Adrenal gland (tissue), 5 donors: ENCODE measurements at regions not wholly inside any gene's neighbourhood (a gene's known extent, or its start where the extent isn't known, plus 50 kb on each side); places are given as distances from the start of the nearest gene placed in this dataset.

Source experiments
- CTCF ChIP-seq, 6 experiments: fragments of 450-650 bp in 4 of 6; fragments of 200-600 bp in 2 of 6; sonication (generic) in 1 of 6; IDR thresholded peaks; 1 replicate in 5 of 6; 2 replicates in 1 of 6; pipeline versions ENCODE4 v1.5.1 to v1.8.0; 2016 to 2021; ENCODE audit warnings: antibody characterized with exemption in 6 of 6, mild to moderate bottlenecking in 2 of 6, moderate library complexity in 1 of 6
- POLR2A ChIP-seq, 2 donors: fragments of 450-650 bp; IDR thresholded peaks; one replicate each; pipeline ENCODE4 v1.6.1; 2017; ENCODE audit warnings: antibody characterized with exemption in 2 of 2, mild to moderate bottlenecking in 2 of 2, moderate library complexity in 1 of 2
- donor health status: DM: no; HTN: no; CAD: no.

DNA sequence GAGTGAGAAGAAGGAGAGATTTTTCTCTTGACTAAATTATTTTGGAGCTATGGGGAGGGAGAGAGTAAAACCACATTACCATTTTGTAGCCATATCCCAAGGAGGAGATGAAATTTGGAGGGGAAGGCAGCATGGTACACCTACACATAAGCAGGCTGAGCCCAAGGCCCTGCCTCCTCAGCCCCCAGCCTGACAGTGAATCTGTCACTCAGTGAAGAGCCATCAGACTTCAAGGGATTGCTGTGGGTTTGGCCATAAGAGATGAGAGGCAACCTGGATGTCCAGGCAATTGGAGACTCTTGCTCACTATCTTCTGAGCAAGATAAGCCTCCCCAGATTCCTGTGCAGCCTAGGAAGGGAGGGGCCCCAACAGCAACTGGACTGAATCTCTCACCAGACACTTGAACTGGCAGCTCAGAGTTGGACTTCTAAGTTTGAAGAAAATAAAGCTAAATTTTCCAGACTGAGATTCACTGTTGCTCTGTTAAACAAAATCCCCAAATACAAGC, 216.6 kb downstream of the SEMA6A start:
- no peak for TF ChIP-seq CTCF (IDR thresholded peaks at IDR 0.05)
- TF ChIP-seq POLR2A (IDR thresholded peaks at IDR 0.05) = no peak
